Fibroblast of pulmonary artery (primary cell): ENCODE measurements at regions not wholly inside any gene's neighbourhood (a gene's known extent, or its start where the extent isn't known, plus 50 kb on each side); places are given as distances from the start of the nearest gene placed in this dataset.

Experiments
- DNase-seq: peaks from one replicate; pipeline ENCODE4 v3.0.0-alpha.2; 2010; ENCODE audit warnings: low read depth
- H3K4me3 ChIP-seq: replicated peaks from 2 replicates; pipeline ENCODE4 v1.5.1; 2011; ENCODE audit warnings: low read depth, mild to moderate bottlenecking, control low read depth, low read length, moderate library complexity
- CTCF ChIP-seq: IDR thresholded peaks from 2 replicates; pipeline ENCODE4 v1.5.1; 2011; ENCODE audit warnings: mild to moderate bottlenecking, control low read depth, low read length, inconsistent platforms; ENCODE audit errors: missing control alignments

GRCh38 chr9:107546859-107547258, 57.3 kb upstream of the KLF4 start:
- no peak for TF ChIP-seq CTCF
- no peak for DNase-seq
- no peak overlapping the region for H3K4me3 ChIP-seq

GRCh38 chr9:107545036-107545435, 55.5 kb upstream of the KLF4 start:
- no peak for TF ChIP-seq CTCF
- H3K4me3 ChIP-seq = no peak overlapping the region
- no peak for DNase-seq

GRCh38 chr9:107542411-107543157, 53.0 kb upstream of the KLF4 start:
- no peak overlapping the region for H3K4me3 ChIP-seq
- DNase-seq = peak; percentile 26
- no peak for TF ChIP-seq CTCF

GRCh38 chr9:107541523-107541922, 52.0 kb upstream of the KLF4 start:
- no peak for TF ChIP-seq CTCF
- DNase-seq = no peak
- no peak overlapping the region for H3K4me3 ChIP-seq

GRCh38 chr9:107540164-107540561, 50.6 kb upstream of the KLF4 start:
- no peak for DNase-seq
- TF ChIP-seq CTCF = no peak
- no peak overlapping the region for H3K4me3 ChIP-seq

GRCh38 chr9:107539427-107540163, 50.0 kb upstream of the KLF4 start:
- TF ChIP-seq CTCF = no peak
- DNase-seq = peak; percentile 3
- no peak overlapping the region for H3K4me3 ChIP-seq
